GM19324 (cell line): ENCODE measurements at regions not wholly inside any gene's neighbourhood (a gene's known extent, or its start where the extent isn't known, plus 50 kb on each side); places are given as distances from the start of the nearest gene placed in this dataset.
"Not testable (repeated sequence)": the region's sequence is repeated elsewhere in the genome, so short reads cannot be mapped to it uniquely, and the experiment has no call there.

Experiments used
- ATAC-seq: cut with Tn5 transposase; IDR thresholded peaks from one replicate; pipeline ENCODE4 v1.9.1; 2021; ENCODE audit warnings: mild to moderate bottlenecking, moderate library complexity; ENCODE audit not compliant: unreplicated experiment, low FRiP score

- ATAC-seq: no peak
Measured at GRCh38 chr5:158456756-158457155, 597.8 kb upstream of the CLINT1 start.

DNA sequence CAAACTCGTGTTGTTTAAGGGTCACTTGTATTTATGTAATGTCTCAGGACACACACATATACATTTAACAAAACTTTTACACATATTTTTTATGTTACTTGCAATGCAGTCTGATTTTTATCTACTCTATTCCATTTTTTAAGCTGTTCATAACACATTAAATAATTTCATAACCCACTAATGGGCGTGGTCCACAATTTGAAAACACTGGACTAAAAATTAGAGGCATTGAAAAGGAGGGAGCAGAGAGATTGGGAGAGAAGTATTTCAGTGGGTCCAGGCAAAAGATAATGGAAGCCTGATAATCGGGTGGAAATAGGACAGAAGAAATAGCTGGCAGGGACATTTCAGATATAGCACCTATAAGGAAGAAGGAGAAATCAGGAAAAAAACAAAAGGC, 597.3 kb upstream of the CLINT1 start:
- no peak for ATAC-seq

DNA sequence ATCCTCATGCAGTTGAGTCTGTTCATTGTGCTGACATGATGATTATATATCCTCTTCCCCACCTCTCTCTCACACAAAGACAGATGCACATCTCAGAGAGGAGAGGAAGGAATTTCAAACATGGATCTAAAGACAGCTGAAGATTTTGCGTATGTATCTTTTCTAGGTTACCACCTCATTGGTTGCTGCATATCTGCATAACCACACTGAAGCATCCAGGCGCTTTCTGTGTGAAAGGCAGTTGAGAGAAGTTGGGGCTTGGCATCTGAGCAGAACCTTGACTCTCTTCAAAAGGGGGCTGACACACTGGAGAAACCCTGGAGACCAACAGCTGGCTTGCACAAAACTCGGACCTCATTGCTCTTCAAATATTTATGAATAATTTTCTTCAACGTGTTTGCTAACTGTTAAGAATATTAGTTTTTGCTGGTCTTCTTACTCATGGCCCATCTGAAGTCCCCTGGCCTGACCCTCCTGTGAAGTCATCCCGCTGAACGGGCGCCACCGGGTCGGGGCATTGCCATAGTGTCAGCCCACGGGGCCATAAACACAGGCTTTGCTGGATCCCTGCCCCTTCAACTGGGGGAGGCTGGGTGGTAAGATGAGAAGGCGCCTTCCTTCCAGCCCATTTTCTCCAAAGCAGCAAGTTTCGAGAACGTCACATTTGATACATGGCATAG, 593.2 kb upstream of the CLINT1 start:
- no peak for ATAC-seq

- no peak for ATAC-seq
Measured at GRCh38 chr5:158451203-158451992, 592.5 kb upstream of the CLINT1 start.

DNA sequence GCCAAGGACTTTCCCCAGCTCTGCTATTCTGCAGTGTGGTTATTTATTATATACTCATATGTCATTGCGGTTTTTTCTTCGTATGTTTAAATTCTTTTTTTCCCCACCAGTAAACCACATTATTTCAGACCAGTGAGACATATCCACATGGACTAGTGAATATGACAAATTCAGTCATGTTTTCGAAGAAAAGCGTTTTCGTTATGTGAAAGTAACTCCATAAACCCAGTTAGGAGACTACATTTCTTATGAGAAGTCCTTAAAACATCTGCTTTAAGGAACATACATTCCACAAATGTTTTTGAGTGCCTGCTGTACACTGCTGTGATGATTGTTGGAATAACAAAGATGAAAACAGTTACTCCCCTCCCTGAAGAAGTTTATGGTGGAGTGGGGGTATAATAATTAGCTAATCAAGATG, 591.8 kb upstream of the CLINT1 start:
- no peak for ATAC-seq

DNA sequence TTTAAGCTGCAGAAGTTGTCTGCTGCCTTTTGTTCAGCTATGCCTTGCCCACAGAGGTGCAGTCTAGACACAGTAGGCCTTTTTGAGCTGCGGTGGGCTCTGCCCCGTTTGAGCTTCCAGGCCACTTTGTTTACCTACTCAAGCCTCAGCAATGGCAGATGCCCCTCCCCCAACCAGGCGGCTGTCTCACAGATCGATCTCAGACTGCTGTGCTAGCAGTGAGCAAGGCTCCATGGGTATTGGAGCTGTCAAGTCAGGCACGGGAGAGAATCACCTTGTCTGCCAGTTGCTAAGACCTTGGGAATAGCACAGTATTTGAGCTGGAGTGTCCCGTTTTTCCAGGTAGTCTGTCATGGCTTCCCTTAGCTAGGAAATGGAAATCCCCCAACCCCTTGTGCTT, 587.8 kb upstream of the CLINT1 start:
- not testable (repeated sequence) for ATAC-seq

- ATAC-seq: not testable (repeated sequence)
Measured at GRCh38 chr5:158439204-158439603, 580.3 kb upstream of the CLINT1 start.

- no peak for ATAC-seq
Measured at GRCh38 chr5:158436271-158437065, 577.5 kb upstream of the CLINT1 start.

DNA sequence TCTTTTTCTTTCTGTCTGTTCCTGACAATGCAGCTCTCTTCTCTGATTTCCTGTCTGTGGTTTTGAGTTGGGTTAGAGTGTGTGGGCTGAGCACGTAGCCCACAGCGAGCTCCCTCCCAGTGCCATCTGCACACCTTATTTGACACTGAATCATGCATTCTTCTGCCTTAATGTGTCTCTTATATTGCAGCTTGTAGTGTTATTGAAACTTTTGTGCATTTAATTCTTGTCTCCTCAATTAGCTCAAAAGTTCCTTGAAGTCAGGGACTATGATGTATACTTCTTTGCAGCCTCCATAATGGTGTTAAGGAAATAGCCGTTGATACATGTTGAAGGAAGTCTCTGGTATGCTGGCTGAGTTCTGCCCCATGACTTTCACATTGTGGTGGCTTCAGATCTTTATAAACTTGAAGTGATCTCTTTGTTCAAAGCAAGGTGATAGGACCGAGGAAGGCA, 576.2 kb upstream of the CLINT1 start:
- peak; percentile 62 for ATAC-seq

DNA sequence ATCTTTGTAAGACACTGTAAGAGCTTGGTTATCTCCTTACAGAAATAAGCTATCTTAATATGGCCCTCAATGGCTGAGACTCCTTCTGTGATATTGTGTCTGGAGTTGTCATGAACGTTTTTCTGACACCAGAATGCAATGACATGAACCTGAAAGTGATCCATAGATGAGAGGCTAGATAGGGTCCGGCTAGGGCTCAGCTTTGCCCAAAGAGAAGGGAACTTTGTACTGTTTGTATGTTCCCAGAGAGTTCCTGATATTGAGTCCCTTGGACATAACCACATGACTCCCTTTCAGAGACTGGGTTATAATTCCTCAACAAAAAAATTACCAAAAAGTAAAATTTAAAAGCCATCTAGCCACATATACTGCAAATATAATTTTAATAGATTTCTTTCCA, 575.8 kb upstream of the CLINT1 start:
- peak; percentile 3 for ATAC-seq

DNA sequence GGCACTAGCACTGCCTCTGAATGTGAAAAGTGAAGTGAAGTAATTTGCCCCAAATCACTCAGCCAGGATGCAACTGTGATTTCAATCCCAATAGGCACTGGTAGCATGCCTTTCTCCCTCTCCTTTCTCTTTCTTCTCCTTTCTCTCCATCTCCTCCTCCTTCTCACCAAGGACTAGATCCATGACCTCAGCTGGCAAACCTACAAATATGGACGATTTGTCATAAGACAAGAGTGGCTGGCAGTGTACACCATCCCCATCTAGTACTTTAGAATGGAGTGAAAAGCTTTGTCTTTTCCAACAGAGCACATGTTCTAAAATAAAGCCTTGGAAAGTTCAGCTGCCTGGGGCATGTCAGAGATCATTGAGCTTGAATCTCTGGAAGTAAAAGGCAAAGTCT, 574.7 kb upstream of the CLINT1 start:
- no peak for ATAC-seq

- no peak for ATAC-seq
Measured at GRCh38 chr5:158431369-158432029, 572.6 kb upstream of the CLINT1 start.

GRCh38 chr5:158430798-158431167, 571.8 kb upstream of the CLINT1 start:
- no peak for ATAC-seq

- ATAC-seq: no peak
Measured at GRCh38 chr5:158430166-158430797, 571.3 kb upstream of the CLINT1 start.

- no peak for ATAC-seq
Measured at GRCh38 chr5:158429564-158429963, 570.6 kb upstream of the CLINT1 start.

GRCh38 chr5:158423623-158424200, 564.8 kb upstream of the CLINT1 start:
- no peak for ATAC-seq

GRCh38 chr5:158422653-158423515, 563.9 kb upstream of the CLINT1 start:
- ATAC-seq: no peak

DNA sequence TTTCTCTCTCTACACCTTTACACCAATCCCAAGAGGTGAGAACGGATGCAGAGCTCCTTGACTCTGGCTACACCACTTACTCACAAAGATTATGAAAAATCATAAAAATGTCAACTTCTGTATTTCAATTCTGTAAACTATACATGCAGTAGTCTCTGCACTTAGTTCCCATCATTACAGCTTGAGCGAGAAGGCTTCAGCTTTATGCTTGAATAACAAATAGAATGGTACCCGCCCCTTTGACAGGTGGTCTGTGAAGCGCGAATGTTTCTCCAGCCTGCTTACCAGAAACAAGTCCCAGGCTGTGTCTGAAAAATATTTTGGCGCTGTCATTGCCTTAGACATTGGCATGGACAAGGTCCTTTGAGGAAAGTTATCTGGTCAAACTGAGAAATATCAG, 562.4 kb upstream of the CLINT1 start:
- no peak for ATAC-seq

- no peak for ATAC-seq
Measured at GRCh38 chr5:158419186-158419585, 560.2 kb upstream of the CLINT1 start.
